ENCODE measurements at regions not wholly inside any gene's neighbourhood (a gene's known extent, or its start where the extent isn't known, plus 50 kb on each side); places are given as distances from the start of the nearest gene placed in this dataset.

DNA sequence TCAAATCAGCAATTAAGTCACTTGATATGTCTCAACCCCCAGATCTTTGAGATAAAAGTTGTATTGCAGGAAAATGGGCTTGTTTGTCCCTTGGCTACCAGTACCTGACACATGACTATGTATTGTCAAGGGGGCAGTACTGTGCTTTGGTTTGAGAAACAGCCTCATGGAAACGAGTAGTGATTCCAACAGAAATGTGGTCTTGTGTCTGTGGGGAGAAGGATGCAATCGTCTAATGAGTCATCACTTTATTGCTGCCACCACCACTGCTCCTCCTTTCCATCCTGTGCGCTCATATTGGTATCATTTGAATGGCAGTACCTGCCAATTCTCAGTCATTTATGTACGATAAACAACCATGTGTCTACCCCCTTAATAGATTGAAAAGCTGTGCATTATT lies 72.8 kb upstream of the ARHGAP5 start:
- TF ChIP-seq, protein P1, sequence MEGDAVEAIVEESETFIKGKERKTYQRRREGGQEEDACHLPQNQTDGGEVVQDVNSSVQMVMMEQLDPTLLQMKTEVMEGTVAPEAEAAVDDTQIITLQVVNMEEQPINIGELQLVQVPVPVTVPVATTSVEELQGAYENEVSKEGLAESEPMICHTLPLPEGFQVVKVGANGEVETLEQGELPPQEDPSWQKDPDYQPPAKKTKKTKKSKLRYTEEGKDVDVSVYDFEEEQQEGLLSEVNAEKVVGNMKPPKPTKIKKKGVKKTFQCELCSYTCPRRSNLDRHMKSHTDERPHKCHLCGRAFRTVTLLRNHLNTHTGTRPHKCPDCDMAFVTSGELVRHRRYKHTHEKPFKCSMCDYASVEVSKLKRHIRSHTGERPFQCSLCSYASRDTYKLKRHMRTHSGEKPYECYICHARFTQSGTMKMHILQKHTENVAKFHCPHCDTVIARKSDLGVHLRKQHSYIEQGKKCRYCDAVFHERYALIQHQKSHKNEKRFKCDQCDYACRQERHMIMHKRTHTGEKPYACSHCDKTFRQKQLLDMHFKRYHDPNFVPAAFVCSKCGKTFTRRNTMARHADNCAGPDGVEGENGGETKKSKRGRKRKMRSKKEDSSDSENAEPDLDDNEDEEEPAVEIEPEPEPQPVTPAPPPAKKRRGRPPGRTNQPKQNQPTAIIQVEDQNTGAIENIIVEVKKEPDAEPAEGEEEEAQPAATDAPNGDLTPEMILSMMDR (IDR thresholded peaks at IDR 0.05; ENCODE audit: unreplicated experiment) = no peak
- peaks cover 2% of the 10 kb centered on the region for H3K27me3 Mint-ChIP-seq (ENCODE audit: unreplicated experiment)
- H3K27ac Mint-ChIP-seq (ENCODE audit: unreplicated experiment) = no peak overlapping the region
- DNase-seq (ENCODE audit: low spot score) = no peak
- H3K9me3 Mint-ChIP-seq (ENCODE audit: unreplicated experiment) = no peaks in the 10 kb centered on the region
- no peak overlapping the region for H3K4me3 Mint-ChIP-seq (ENCODE audit: unreplicated experiment)
- peaks cover 9% of the 10 kb centered on the region for H3K4me1 Mint-ChIP-seq (ENCODE audit: unreplicated experiment)
- no peaks in the 10 kb centered on the region for H3K36me3 Mint-ChIP-seq (ENCODE audit: low read depth, unreplicated experiment)

- no peak for DNase-seq (ENCODE audit: low spot score)
- Mint-ChIP-seq H3K9me3 (ENCODE audit: unreplicated experiment) (no peaks in the 10 kb centered on the region), H3K4me3 (ENCODE audit: unreplicated experiment) (no peak overlapping the region), H3K36me3 (ENCODE audit: low read depth, unreplicated experiment) (no peaks in the 10 kb centered on the region), H3K4me1 (ENCODE audit: unreplicated experiment) (peaks cover 9% of the 10 kb centered on the region), H3K27ac (ENCODE audit: unreplicated experiment) (no peak overlapping the region), H3K27me3 (ENCODE audit: unreplicated experiment) (peaks cover 2% of the 10 kb centered on the region)
- TF ChIP-seq, protein P1 (IDR thresholded peaks at IDR 0.05; ENCODE audit: unreplicated experiment) = no peak
Measured at GRCh38 chr14:32005628-32006027, 71.5 kb upstream of the ARHGAP5 start.

DNA sequence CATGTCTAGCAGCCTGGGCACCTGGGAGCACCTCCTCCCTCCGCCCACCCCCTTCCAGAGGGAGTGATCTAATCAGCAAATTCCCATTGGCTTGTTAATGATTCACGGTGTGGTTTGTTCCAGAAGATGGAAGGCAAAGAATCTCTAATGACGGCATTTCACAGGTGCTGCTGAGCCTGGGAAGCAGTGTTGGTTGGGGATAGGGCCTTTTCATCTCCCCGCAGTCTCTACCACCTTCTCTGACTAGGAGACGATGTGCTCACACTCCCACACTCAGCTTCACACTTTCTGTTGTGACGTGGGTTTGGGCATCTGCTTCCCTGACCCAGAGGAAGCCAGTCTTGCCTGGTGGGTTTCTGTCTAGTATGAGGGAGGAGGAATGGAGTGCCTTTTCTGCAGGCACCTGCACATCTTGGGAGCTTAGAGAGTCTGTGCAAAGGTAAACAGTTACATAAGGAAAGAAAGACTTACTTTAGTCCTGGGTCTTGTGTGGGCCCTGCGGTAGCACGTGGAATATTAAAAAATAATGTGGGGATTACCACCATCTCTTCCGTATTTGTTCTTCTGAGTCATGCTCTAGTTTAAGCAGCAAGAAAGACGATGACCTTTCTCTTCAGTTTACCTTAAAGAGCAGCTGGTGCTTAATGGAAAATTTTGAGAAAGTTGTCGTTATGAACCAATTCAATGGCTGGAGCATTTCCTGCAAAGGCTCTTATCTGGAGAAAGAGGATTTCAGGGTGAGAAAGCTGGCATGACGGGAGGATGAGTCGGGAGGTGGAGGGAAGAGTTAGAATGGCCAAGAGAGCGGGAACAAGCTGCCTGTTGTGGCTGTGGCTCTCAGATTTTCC lies 70.6 kb upstream of the ARHGAP5 start:
- peaks cover 12% of the 10 kb centered on the region for H3K4me1 Mint-ChIP-seq (ENCODE audit: unreplicated experiment)
- H3K36me3 Mint-ChIP-seq (ENCODE audit: low read depth, unreplicated experiment) = no peaks in the 10 kb centered on the region
- H3K27me3 Mint-ChIP-seq (ENCODE audit: unreplicated experiment) = peaks cover 3% of the 10 kb centered on the region
- no peak overlapping the region for H3K27ac Mint-ChIP-seq (ENCODE audit: unreplicated experiment)
- no peak for DNase-seq (ENCODE audit: low spot score)
- H3K9me3 Mint-ChIP-seq (ENCODE audit: unreplicated experiment) = no peaks in the 10 kb centered on the region
- TF ChIP-seq, protein P1 (IDR thresholded peaks at IDR 0.05; ENCODE audit: unreplicated experiment) = no peak
- H3K4me3 Mint-ChIP-seq (ENCODE audit: unreplicated experiment) = no peak overlapping the region

GRCh38 chr14:32007755-32008362 lies 69.2 kb upstream of the ARHGAP5 start:
- Mint-ChIP-seq H3K27me3 (ENCODE audit: unreplicated experiment) (peaks cover 3% of the 10 kb centered on the region), H3K9me3 (ENCODE audit: unreplicated experiment) (no peaks in the 10 kb centered on the region), H3K27ac (ENCODE audit: unreplicated experiment) (no peak overlapping the region), H3K36me3 (ENCODE audit: low read depth, unreplicated experiment) (no peaks in the 10 kb centered on the region), H3K4me1 (ENCODE audit: unreplicated experiment) (peaks cover 12% of the 10 kb centered on the region), H3K4me3 (ENCODE audit: unreplicated experiment) (no peak overlapping the region)
- no peak for DNase-seq (ENCODE audit: low spot score)
- TF ChIP-seq, protein P1 (IDR thresholded peaks at IDR 0.05; ENCODE audit: unreplicated experiment) = no peak

DNA sequence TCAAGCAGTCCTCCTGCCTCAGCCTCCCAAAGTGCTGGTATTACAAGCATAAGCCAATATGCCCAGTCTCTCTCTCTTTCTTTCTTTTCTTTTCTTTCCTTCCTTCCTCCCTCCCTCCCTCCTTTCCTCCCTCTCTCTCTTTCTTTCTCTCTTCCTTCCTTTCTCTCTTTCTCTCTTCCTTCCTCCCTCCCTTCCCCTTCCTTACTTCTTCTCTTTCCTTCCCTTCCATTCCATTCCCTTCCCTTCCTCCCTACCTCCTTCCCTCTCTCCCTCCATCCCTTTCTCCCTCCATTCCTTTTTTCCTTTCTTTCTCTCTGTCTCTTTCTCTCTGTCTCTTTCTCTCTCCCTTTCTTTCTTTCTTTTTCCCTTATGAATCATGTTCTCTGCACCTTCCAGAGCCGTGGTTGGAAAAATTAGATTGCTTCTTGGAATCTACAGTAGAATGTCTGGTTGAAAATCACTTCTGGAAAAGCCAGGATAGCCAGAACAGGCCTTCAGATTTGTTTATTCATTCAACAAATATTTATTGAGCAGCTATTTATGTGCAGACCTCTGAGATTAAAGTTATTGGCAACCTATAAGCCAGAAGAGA lies 68.4 kb upstream of the ARHGAP5 start:
- DNase-seq (ENCODE audit: low spot score) = no peak
- H3K9me3 Mint-ChIP-seq (ENCODE audit: unreplicated experiment) = no peaks in the 10 kb centered on the region
- no peak overlapping the region for H3K4me3 Mint-ChIP-seq (ENCODE audit: unreplicated experiment)
- no peaks in the 10 kb centered on the region for H3K36me3 Mint-ChIP-seq (ENCODE audit: low read depth, unreplicated experiment)
- TF ChIP-seq, protein P1 (IDR thresholded peaks at IDR 0.05; ENCODE audit: unreplicated experiment) = no peak
- H3K27me3 Mint-ChIP-seq (ENCODE audit: unreplicated experiment) = peaks cover 3% of the 10 kb centered on the region
- H3K27ac Mint-ChIP-seq (ENCODE audit: unreplicated experiment) = no peak overlapping the region
- H3K4me1 Mint-ChIP-seq (ENCODE audit: unreplicated experiment) = peaks cover 12% of the 10 kb centered on the region
